IPS DF 4.7 (cell line): ENCODE measurements at regions not wholly inside any gene's neighbourhood (a gene's known extent, or its start where the extent isn't known, plus 50 kb on each side); places are given as distances from the start of the nearest gene placed in this dataset.

Experiments used
- DNase-seq: peaks from one replicate; pipeline ENCODE4 v3.0.0-alpha.2; 2013; ENCODE audit warnings: low spot score; ENCODE audit errors: extremely low read depth

GRCh38 chr3:22306454-22306853 lies 555.4 kb upstream of the ZNF385D start:
- no peak for DNase-seq

DNA sequence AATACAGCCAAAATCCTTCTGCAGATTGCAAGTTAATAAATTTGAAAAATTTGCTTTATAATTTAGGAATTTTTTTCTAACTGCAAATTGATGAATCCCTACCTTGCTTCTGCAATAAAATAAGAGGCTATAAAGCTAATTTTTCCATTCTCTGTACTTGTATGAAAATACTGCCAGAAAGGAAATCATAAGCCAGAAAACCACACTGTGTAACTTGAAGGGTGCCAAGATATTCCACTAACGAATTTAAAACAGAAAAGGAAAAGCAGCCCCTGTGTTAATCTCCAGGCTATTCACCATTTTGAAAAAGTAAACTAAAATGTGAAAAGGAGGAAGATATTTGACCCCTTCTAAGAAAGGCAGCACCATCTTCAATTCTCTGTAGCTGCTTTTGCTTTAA lies 557.9 kb upstream of the ZNF385D start:
- no peak for DNase-seq

DNA sequence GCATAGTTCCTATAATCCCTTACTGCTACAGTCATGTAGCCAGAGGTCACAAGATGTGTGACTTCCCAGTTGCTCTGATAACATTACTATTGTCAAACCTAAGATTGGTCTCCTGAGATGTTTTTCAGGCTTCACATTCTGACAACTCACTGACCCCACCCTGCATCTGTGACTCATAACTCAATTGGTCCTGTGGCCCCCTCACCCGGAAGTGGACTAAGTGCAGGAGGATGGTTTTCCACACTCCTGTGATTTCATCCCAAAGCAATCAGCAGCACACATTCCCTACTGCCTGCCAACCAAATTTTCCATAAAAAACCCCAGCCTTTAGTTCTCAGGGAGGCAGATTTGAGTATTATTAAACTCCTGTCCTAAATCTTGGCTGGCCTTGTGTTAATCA lies 564.9 kb upstream of the ZNF385D start:
- DNase-seq = no peak

DNA sequence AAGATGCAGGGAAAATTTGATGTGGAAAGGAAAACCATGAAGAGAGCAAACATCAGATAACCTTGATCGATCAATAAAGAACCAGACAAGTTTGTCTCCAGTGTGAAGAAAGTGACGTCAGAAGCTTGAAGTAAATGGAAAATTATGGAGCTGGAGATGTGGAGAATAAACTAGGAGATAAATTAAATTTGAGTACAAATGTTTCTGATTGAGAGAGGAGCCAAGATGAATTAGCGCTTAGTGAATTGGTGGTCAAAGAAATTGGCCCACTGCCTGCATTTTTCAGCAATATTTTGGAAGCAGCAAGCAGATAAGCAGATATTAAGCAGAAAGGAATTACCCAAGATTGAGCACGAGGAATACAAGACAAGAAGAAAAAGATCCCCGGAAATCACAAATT lies 567.3 kb upstream of the ZNF385D start:
- no peak for DNase-seq

GRCh38 chr3:22319446-22319845 lies 568.4 kb upstream of the ZNF385D start:
- no peak for DNase-seq

DNA sequence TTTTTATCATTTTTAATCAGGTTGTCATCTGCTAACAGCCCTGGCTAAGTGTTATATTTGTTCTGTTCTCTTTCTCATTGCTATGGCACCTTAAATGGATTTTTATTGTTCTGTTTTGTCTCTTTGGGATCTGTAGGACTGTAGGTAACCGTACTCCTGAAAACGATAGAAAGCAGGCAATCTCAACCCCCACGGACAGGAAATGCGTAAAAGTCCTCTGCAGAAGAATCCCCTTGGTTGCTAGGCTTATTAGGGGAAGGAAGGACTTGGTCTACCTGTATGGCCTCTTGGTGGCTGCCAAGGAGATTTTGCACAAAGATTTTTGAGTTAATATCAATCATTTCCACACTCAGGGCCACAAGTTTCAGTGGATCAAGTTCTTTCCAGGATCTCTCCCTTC lies 571.9 kb upstream of the ZNF385D start:
- no peak for DNase-seq

- DNase-seq = no peak
These were observed 575.3 kb upstream of the ZNF385D start for GRCh38 chr3:22326305-22326704.

DNA sequence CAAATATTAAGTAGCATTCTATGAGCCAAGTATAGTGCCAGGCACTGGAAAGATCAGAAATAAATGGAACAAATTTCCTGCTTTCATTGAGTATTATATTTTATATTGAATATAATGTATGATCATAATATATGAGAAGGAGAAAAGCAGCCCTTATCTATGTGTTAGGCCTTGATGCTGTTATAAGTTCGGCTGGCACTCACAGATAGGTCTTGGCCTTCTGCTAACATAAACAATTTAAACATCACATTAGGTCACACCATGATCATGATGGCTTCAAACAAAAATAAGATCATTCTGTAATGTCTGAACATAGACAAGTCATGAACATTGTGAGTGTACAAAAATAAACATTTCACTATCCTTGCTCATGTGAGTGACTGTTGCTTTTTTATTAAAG lies 584.0 kb upstream of the ZNF385D start:
- no peak for DNase-seq

- DNase-seq = no peak
These were observed 598.3 kb upstream of the ZNF385D start for GRCh38 chr3:22349215-22349851.

DNA sequence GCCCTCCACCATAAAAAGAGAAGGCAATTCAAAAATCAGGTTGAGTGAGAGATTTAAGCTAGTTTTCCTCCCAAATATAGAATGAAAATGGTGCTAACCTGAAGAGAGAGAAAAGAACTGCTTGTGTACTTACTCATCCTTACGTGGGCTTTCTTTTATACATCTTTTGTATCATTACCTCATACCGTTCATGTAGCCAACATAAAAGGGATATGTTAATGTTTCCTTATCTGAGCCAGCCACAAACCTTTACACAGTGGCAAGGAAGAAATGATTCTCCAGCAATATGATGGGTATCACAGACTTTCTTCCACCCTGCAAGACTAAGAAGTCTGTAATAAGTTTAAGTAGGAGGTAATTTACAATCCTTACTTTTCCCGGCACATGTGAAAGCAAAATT lies 600.8 kb upstream of the ZNF385D start:
- DNase-seq = no peak

- DNase-seq = no peak
These were observed 602.1 kb upstream of the ZNF385D start for GRCh38 chr3:22353126-22353525.

DNA sequence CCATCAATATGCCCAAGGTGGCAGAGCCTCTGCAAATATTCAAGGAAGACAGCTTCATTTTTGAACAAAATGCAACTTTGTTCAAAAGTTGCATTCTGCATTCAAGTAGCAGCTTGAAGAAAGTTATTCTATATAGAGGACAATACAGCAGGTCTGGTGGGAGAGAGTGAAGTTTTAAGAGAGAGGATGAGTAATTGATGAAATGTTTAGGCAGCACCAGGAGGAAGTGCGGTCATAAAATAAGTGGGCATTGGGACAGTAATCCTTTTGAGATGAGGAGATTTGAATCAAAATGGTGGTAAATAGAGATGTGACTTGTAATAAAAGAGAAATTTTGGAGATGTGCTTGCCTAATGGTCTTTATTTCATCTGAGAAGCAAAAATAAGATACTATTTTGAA lies 607.3 kb upstream of the ZNF385D start:
- no peak for DNase-seq

- DNase-seq = no peak
These were observed 609.2 kb upstream of the ZNF385D start for GRCh38 chr3:22360164-22360563.

DNA sequence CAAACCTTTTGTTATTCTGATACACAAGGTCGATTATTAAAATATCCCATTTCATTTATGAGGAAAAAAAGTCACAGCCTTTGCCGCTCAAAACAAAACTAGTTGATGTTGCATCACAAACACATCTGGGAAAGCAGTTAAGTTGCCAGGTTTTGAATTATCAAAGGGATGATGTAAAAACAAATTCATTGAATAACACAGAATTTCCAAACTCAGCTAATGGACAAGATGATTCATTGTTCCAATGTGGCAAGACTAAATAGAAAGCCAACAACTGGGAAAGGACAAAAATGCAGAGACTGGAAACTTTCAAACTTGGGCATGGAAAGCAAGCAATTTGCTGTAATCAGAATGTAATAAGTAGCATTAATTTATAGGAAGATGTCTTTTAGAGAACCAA lies 610.0 kb upstream of the ZNF385D start:
- no peak for DNase-seq

GRCh38 chr3:22361521-22361920 lies 610.5 kb upstream of the ZNF385D start:
- DNase-seq = no peak

DNA sequence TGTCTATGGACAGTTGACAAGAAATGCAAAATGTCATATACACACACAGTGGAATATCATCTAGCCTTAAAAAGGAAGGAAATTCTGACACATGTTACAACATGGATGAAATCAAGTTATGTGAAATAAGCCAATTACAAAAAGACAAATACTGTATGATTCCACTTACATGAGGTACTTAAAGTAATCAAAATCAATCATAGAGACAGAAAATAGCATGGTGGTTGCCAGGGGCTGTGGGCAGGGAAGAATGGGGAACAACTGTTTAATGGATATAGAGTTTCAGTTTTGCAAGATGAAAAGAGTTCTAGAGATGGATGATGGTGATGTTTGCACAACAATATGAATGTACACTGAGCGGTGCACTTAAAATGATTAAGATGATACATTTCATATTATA lies 613.8 kb upstream of the ZNF385D start:
- DNase-seq = no peak

GRCh38 chr3:22366781-22367180 lies 615.8 kb upstream of the ZNF385D start:
- no peak for DNase-seq

DNA sequence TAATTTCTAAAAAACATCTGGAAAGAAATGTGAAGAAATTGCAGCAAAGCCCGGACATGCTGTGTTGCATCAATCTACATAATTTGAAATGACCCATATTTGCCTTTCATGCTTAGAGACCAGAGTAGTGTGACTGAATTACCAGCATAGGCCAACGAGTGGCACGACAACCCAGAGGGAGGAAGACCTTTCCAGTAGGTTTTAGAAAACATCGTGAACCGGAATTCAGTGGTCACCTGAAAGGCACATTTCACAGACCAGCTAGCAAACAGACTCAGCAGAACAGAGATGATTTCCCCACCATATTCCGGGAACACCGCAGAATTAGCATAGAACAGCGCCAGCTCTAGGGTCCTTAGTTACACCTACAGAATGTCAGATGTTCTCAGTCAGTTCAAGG lies 620.0 kb upstream of the ZNF385D start:
- no peak for DNase-seq

GRCh38 chr3:22371607-22372291 lies 620.7 kb upstream of the ZNF385D start:
- no peak for DNase-seq

GRCh38 chr3:22372292-22373062 lies 621.5 kb upstream of the ZNF385D start:
- no peak for DNase-seq

DNA sequence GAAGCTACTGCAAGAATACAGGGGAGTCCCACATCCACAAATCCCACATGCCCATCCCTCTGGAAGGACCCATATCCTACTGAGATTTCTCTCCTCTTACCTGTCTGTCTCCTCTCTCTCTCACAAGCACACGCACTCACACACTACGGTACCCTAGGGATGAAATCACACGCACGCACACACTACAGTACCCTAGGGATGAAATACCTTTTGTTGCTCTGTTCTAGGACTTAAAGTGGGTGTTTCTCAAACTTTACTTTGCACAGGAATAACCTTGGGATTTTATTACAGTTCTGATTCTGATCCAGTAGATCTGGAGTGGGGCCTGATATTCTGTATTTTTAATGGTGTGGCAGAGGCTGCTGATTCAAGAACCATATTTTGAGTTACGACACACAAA lies 622.2 kb upstream of the ZNF385D start:
- DNase-seq = no peak

DNA sequence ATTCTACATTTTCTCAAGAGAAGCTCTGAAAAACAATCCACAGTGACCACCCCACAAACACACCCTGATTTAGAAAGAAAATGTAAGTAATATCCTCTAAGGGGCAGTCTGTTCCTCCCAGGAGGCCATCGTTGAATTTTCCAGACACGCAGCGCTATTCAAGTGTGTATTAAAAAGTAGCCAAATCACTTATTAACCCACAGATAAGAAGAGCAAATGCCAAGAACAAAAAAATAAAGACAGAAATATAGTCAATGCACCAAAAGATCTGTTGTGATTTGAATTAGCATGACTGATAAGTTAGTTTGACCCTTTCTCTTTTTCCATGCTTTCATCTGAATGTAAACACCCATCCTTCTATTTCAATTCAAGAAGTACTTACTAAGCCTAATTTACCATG lies 622.8 kb upstream of the ZNF385D start:
- no peak for DNase-seq

- DNase-seq = no peak
These were observed 626.4 kb upstream of the ZNF385D start for GRCh38 chr3:22377421-22377820.
